GM20000 (cell line): ENCODE measurements at regions not wholly inside any gene's neighbourhood (a gene's known extent, or its start where the extent isn't known, plus 50 kb on each side); places are given as distances from the start of the nearest gene placed in this dataset.

Source experiments
- DNase-seq: peaks from one replicate; pipeline ENCODE4 v3.0.0; 2012; ENCODE audit warnings: low spot score
- CTCF ChIP-seq: IDR thresholded peaks from 2 replicates; pipeline ENCODE4 v1.5.1; 2012; ENCODE audit warnings: mild to moderate bottlenecking, control low read depth; ENCODE audit errors: extremely low read depth, missing control alignments

GRCh38 chr1:47697616-47698335, 259.9 kb downstream of the FOXD2 start:
- no peak for TF ChIP-seq CTCF
- DNase-seq, result no peak

GRCh38 chr1:47699492-47700235, 261.8 kb downstream of the FOXD2 start:
- TF ChIP-seq CTCF, result no peak
- no peak for DNase-seq

- no peak for TF ChIP-seq CTCF
Measured at GRCh38 chr1:47701283-47701682, 263.4 kb downstream of the FOXD2 start.

GRCh38 chr1:47701741-47702515, 264.1 kb downstream of the FOXD2 start:
- DNase-seq, result no peak
- no peak for TF ChIP-seq CTCF

More at GRCh38 chr1:47701283-47701682, 263.4 kb downstream of the FOXD2 start:
- DNase-seq, result no peak

- no peak for DNase-seq
- TF ChIP-seq CTCF, result no peak
Measured at GRCh38 chr1:47703156-47703825, 265.4 kb downstream of the FOXD2 start.

- no peak for DNase-seq
- no peak for TF ChIP-seq CTCF
Measured at GRCh38 chr1:47703981-47704596, 266.2 kb downstream of the FOXD2 start.
